GM23338 (cell line): ENCODE measurements at regions not wholly inside any gene's neighbourhood (a gene's known extent, or its start where the extent isn't known, plus 50 kb on each side); places are given as distances from the start of the nearest gene placed in this dataset.
A peak's percentile ranks its signal among the peaks of the same experiment; 100 is the strongest.

ENCODE experiments used
- ATAC-seq: fragments of 200-7000 bp; cut with Tn5 transposase; 3 replicates; pipeline ENCODE4 v1.9.1; 2020
- DNase-seq: peaks from one replicate; pipeline ENCODE4 v3.0.0-alpha.2; 2015; ENCODE audit warnings: low spot score
- H2AFZ ChIP-seq: fragments of 200-600 bp; sonication (generic); 2 replicates; pipeline ENCODE4 v1.8.0; 2016; ENCODE audit warnings: antibody characterized with exemption, mild to moderate bottlenecking, moderate library complexity
- H3F3A ChIP-seq: fragments of 200-600 bp; sonication (generic); replicated peaks from 2 replicates; pipeline ENCODE4 v1.8.0; 2017; ENCODE audit warnings: antibody characterized with exemption, mixed run types, low read depth
- H3K27ac ChIP-seq: fragments of 200-600 bp; sonication (generic); 2 replicates; pipeline ENCODE4 v1.6.1; 2016; ENCODE audit warnings: low read depth
- H3K27me3 ChIP-seq: fragments of 200-600 bp; sonication (generic); 2 replicates; pipeline ENCODE4 v1.8.0; 2016; ENCODE audit warnings: mild to moderate bottlenecking, mixed run types, moderate library complexity; ENCODE audit not compliant: insufficient read depth
- H3K36me3 ChIP-seq: fragments of 200-600 bp; sonication (generic); 2 replicates; pipeline ENCODE4 v1.8.0; 2016; ENCODE audit warnings: mild to moderate bottlenecking; ENCODE audit not compliant: insufficient read depth
- H3K4me1 ChIP-seq: fragments of 200-600 bp; sonication (generic); 2 replicates; pipeline ENCODE4 v1.8.0; 2016; ENCODE audit warnings: mild to moderate bottlenecking, moderate library complexity; ENCODE audit not compliant: insufficient read depth
- H3K4me2 ChIP-seq: fragments of 200-600 bp; sonication (generic); 2 replicates; pipeline ENCODE4 v1.7.1; 2017; ENCODE audit warnings: mixed run types
- H3K4me3 ChIP-seq: fragments of 200-600 bp; sonication (generic); 2 replicates; pipeline ENCODE4 v1.6.1; 2016; ENCODE audit warnings: mixed run types
- H3K79me2 ChIP-seq: fragments of 200-600 bp; sonication (generic); replicated peaks from 2 replicates; pipeline ENCODE4 v1.8.0; 2017; ENCODE audit warnings: mild to moderate bottlenecking; ENCODE audit not compliant: insufficient read depth
- H3K9me2 ChIP-seq: fragments of 200-600 bp; sonication (generic); 2 replicates; pipeline ENCODE4 v1.8.0; 2017; ENCODE audit not compliant: insufficient read depth
- H4K20me1 ChIP-seq: fragments of 200-600 bp; sonication (generic); replicated peaks from 2 replicates; pipeline ENCODE4 v1.8.0; 2017; ENCODE audit warnings: mild to moderate bottlenecking; ENCODE audit not compliant: insufficient read depth
- H3K27ac Mint-ChIP-seq: 2 replicates; pipeline ENCODE4 v1.8.0; 2020; ENCODE audit warnings: inconsistent platforms, mild to moderate bottlenecking, moderate library complexity, mixed read lengths
- H3K27me3 Mint-ChIP-seq: 3 replicates; pipeline ENCODE4 v1.8.0; 2022; ENCODE audit warnings: low read depth, mild to moderate bottlenecking, moderate library complexity, mixed read lengths, inconsistent platforms; ENCODE audit not compliant: insufficient read depth, poor library complexity
- H3K36me3 Mint-ChIP-seq: 3 replicates; pipeline ENCODE4 v1.8.0; 2021; ENCODE audit warnings: low read depth, mild to moderate bottlenecking, inconsistent platforms, moderate library complexity, mixed read lengths
- H3K4me1 Mint-ChIP-seq: 3 replicates; pipeline ENCODE4 v1.8.0; 2020; ENCODE audit warnings: mild to moderate bottlenecking, inconsistent platforms, mixed read lengths
- H3K4me3 Mint-ChIP-seq: 3 replicates; pipeline ENCODE4 v1.8.0; 2021; ENCODE audit warnings: moderate library complexity, mild to moderate bottlenecking, inconsistent platforms, mixed read lengths
- H3K9me3 Mint-ChIP-seq: 3 replicates; pipeline ENCODE4 v1.8.0; 2020; ENCODE audit warnings: moderate library complexity, mild to moderate bottlenecking, inconsistent platforms, mixed read lengths
- CREB1 ChIP-seq: fragments of 250-450 bp; sonication (Bioruptor Pico); IDR thresholded peaks from 2 replicates; pipeline ENCODE4 v1.5.0; 2020; ENCODE audit warnings: low read depth, mild to moderate bottlenecking, moderate library complexity
- CTCF ChIP-seq, 2 experiments: fragments of 200-600 bp in 1 of 2; sonication (generic) in 1 of 2; conservative IDR thresholded peaks; 2 replicates each; pipeline versions ENCODE4 v1.5.1 to v1.6.1; 2016 to 2017; ENCODE audit warnings: antibody characterized with exemption in 2 of 2, low read depth in 2 of 2, mild to moderate bottlenecking in 2 of 2, moderate library complexity in 1 of 2
- ETS1 ChIP-seq: IDR thresholded peaks from 2 replicates; pipeline ENCODE4 v1.6.1; 2016; ENCODE audit warnings: antibody characterized with exemption
- EZH2 ChIP-seq: fragments of 200-600 bp; sonication (generic); IDR thresholded peaks from one replicate; pipeline ENCODE4 v1.8.0; 2017; ENCODE audit warnings: antibody characterized with exemption, mild to moderate bottlenecking, low read depth; ENCODE audit not compliant: unreplicated experiment
- EZH2phosphoT487 ChIP-seq: fragments of 200-600 bp; sonication (generic); IDR thresholded peaks from one replicate; pipeline ENCODE4 v1.8.1; 2018; ENCODE audit warnings: antibody characterized with exemption; ENCODE audit not compliant: unreplicated experiment
- JUNB ChIP-seq: IDR thresholded peaks from one replicate; pipeline ENCODE4 v1.6.1; 2016; ENCODE audit warnings: antibody characterized with exemption; ENCODE audit not compliant: unreplicated experiment
- NANOG ChIP-seq: IDR thresholded peaks from 2 replicates; pipeline ENCODE4 v1.6.1; 2016; ENCODE audit warnings: antibody characterized with exemption, borderline replicate concordance
- POLR2AphosphoS5 ChIP-seq: IDR thresholded peaks from 2 replicates; pipeline ENCODE4 v1.6.1; 2016; ENCODE audit warnings: antibody characterized with exemption, low read depth
- REST ChIP-seq: IDR thresholded peaks from one replicate; pipeline ENCODE4 v1.6.1; 2018; ENCODE audit warnings: antibody characterized with exemption; ENCODE audit not compliant: unreplicated experiment
- STAT1 ChIP-seq: IDR thresholded peaks from one replicate; pipeline ENCODE4 v1.6.1; 2016; ENCODE audit warnings: antibody characterized with exemption; ENCODE audit not compliant: unreplicated experiment
- ZNF114 ChIP-seq: fragments of 250-450 bp; sonication (Bioruptor Pico); IDR thresholded peaks from 2 replicates; pipeline ENCODE4 v1.5.0; 2020; ENCODE audit warnings: mild to moderate bottlenecking, moderate library complexity
- ZNF331 ChIP-seq: fragments of 250-450 bp; sonication (Bioruptor Pico); IDR thresholded peaks from 2 replicates; pipeline ENCODE4 v1.5.0; 2020; ENCODE audit warnings: low read depth, mild to moderate bottlenecking, moderate library complexity
- TF ChIP-seq, protein P1 (sequence below): fragments of 250-450 bp; sonication (Bioruptor Pico); IDR thresholded peaks from 2 replicates; pipeline ENCODE4 v1.5.0; 2020; ENCODE audit warnings: mild to moderate bottlenecking, moderate library complexity

DNA sequence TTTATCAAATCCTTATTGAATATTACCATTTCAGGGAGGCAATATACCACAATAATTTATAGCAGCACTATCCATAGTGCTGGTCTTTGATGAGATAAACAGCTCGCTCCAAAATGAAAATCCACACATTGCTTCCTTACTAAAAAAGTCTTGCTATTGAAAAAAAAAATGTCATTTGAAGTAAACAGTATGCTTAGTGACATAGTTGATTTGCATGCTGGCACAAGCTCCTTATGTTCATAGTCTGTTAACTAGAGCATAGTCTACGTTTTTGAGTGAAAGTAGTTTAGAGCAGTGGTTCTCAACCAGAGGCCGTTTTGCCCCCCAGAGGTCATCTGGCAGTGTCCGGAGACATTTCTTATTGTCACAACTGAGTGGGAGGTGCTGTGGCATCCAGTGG is 249.4 kb upstream of the PDZRN3 start:
- Histone ChIP-seq H3K4me3 (no peak overlapping the region), H3K27ac (no peak overlapping the region), H3K4me1 (peaks cover 18% of the 10 kb centered on the region), H3K36me3 (0 out of 2 replicates have a peak, but pooled peaks cover 3% of the 10 kb centered on the region), H3K4me2 (0 out of 2 replicates have a peak overlapping the region, but pooled peaks have one; percentile 1), H3K9me2 (peaks cover 2% of the 10 kb centered on the region; the same call in 1 of the 2 replicates), H3F3A (no peaks in the 10 kb centered on the region), H2AFZ (no peak overlapping the region), H3K27me3 (no peaks in the 10 kb centered on the region), H4K20me1 (no peaks in the 10 kb centered on the region), H3K79me2 (no peaks in the 10 kb centered on the region)
- no peaks in the 10 kb centered on the region for H3K27me3 Mint-ChIP-seq
- DNase-seq (no peak), ATAC-seq (no peak)
- H3K9me3 Mint-ChIP-seq, result no peaks in the 10 kb centered on the region
- H3K36me3 Mint-ChIP-seq, result no peaks in the 10 kb centered on the region
- H3K4me1 Mint-ChIP-seq, result peaks cover 20% of the 10 kb centered on the region
- TF ChIP-seq ZNF331 (CRISPR knock-in tag) (no peak), NANOG (no peak), ZNF114 (CRISPR knock-in tag) (no peak), CTCF (conservative IDR thresholded peaks at IDR 0.05; ENCODE audit: low read depth in 2 of 2) (no peak), CREB1 (no peak), STAT1 (no peak), JUNB (no peak), POLR2AphosphoS5 (no peak), EZH2 (no peak), ETS1 (no peak), EZH2phosphoT487 (no peak), REST (no peak)
- TF ChIP-seq, protein P1, sequence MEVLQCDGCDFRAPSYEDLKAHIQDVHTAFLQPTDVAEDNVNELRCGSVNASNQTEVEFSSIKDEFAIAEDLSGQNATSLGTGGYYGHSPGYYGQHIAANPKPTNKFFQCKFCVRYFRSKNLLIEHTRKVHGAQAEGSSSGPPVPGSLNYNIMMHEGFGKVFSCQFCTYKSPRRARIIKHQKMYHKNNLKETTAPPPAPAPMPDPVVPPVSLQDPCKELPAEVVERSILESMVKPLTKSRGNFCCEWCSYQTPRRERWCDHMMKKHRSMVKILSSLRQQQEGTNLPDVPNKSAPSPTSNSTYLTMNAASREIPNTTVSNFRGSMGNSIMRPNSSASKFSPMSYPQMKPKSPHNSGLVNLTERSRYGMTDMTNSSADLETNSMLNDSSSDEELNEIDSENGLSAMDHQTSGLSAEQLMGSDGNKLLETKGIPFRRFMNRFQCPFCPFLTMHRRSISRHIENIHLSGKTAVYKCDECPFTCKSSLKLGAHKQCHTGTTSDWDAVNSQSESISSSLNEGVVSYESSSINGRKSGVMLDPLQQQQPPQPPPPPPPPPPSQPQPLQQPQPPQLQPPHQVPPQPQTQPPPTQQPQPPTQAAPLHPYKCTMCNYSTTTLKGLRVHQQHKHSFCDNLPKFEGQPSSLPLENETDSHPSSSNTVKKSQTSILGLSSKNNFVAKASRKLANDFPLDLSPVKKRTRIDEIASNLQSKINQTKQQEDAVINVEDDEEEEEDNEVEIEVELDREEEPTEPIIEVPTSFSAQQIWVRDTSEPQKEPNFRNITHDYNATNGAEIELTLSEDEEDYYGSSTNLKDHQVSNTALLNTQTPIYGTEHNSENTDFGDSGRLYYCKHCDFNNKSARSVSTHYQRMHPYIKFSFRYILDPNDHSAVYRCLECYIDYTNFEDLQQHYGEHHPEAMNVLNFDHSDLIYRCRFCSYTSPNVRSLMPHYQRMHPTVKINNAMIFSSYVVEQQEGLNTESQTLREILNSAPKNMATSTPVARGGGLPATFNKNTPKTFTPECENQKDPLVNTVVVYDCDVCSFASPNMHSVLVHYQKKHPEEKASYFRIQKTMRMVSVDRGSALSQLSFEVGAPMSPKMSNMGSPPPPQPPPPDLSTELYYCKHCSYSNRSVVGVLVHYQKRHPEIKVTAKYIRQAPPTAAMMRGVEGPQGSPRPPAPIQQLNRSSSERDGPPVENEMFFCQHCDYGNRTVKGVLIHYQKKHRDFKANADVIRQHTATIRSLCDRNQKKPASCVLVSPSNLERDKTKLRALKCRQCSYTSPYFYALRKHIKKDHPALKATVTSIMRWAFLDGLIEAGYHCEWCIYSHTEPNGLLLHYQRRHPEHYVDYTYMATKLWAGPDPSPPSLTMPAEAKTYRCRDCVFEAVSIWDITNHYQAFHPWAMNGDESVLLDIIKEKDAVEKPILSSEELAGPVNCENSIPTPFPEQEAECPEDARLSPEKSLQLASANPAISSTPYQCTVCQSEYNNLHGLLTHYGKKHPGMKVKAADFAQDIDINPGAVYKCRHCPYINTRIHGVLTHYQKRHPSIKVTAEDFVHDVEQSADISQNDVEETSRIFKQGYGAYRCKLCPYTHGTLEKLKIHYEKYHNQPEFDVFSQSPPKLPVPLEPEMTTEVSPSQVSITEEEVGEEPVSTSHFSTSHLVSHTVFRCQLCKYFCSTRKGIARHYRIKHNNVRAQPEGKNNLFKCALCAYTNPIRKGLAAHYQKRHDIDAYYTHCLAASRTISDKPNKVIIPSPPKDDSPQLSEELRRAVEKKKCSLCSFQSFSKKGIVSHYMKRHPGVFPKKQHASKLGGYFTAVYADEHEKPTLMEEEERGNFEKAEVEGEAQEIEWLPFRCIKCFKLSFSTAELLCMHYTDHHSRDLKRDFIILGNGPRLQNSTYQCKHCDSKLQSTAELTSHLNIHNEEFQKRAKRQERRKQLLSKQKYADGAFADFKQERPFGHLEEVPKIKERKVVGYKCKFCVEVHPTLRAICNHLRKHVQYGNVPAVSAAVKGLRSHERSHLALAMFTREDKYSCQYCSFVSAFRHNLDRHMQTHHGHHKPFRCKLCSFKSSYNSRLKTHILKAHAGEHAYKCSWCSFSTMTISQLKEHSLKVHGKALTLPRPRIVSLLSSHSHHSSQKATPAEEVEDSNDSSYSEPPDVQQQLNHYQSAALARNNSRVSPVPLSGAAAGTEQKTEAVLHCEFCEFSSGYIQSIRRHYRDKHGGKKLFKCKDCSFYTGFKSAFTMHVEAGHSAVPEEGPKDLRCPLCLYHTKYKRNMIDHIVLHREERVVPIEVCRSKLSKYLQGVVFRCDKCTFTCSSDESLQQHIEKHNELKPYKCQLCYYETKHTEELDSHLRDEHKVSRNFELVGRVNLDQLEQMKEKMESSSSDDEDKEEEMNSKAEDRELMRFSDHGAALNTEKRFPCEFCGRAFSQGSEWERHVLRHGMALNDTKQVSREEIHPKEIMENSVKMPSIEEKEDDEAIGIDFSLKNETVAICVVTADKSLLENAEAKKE (CRISPR knock-in tag), result no peak
- no peak overlapping the region for H3K27ac Mint-ChIP-seq
- H3K4me3 Mint-ChIP-seq, result no peak overlapping the region
